Muscle layer of colon (tissue), 2 donors: ENCODE measurements at regions not wholly inside any gene's neighbourhood (a gene's known extent, or its start where the extent isn't known, plus 50 kb on each side); places are given as distances from the start of the nearest gene placed in this dataset.

Source experiments
- H3K27ac ChIP-seq: one replicate; pipeline ENCODE4 v1.7.0; 2013; ENCODE audit warnings: low read depth, mild to moderate bottlenecking, low read length, moderate library complexity
- H3K27me3 ChIP-seq, 2 donors: one replicate each; pipeline ENCODE4 v1.7.0; 2013; ENCODE audit warnings: low read length in 2 of 2, mild to moderate bottlenecking in 2 of 2; ENCODE audit not compliant: insufficient read depth in 2 of 2, control insufficient read depth in 1 of 2
- H3K36me3 ChIP-seq: one replicate; pipeline ENCODE4 v1.7.0; 2013; ENCODE audit warnings: mild to moderate bottlenecking, low read length; ENCODE audit not compliant: insufficient read depth
- H3K4me1 ChIP-seq: one replicate; pipeline ENCODE4 v1.7.0; 2013; ENCODE audit warnings: mild to moderate bottlenecking, low read length; ENCODE audit not compliant: insufficient read depth
- H3K4me3 ChIP-seq, 2 donors: one replicate each; pipeline ENCODE4 v1.7.0; 2013; ENCODE audit warnings: low read length in 2 of 2, low read depth in 1 of 2, mild to moderate bottlenecking in 1 of 2, moderate library complexity in 1 of 2
- H3K9ac ChIP-seq: one replicate; pipeline ENCODE4 v1.7.0; 2013; ENCODE audit warnings: low read length
- H3K9me3 ChIP-seq: one replicate; pipeline ENCODE4 v1.7.0; 2013; ENCODE audit warnings: mild to moderate bottlenecking, low read length
- donor health status: abdominal sarcoma.
- donor health status: Adenocarcinoma of cecum.

- Histone ChIP-seq H3K27me3 (no peaks in the 10 kb centered on the region), H3K27ac (no peak overlapping the region), H3K4me1 (no peaks in the 10 kb centered on the region), H3K4me3 (no peak overlapping the region), H3K9ac (no peak overlapping the region), H3K36me3 (no peaks in the 10 kb centered on the region), H3K9me3 (no peaks in the 10 kb centered on the region)
These were observed 398.2 kb upstream of the WWC1 start for GRCh38 chr5:167893271-167893670.

- H3K9me3 ChIP-seq: no peaks in the 10 kb centered on the region
- H3K9ac ChIP-seq: no peak overlapping the region
These were observed 396.6 kb upstream of the WWC1 start for GRCh38 chr5:167894631-167895472.

GRCh38 chr5:167895899-167896659 lies 395.4 kb upstream of the WWC1 start:
- no peak overlapping the region for H3K9ac ChIP-seq
- no peak overlapping the region for H3K27ac ChIP-seq
- H3K36me3 ChIP-seq: no peaks in the 10 kb centered on the region
- H3K4me3 ChIP-seq: no peak overlapping the region
- no peaks in the 10 kb centered on the region for H3K27me3 ChIP-seq
- H3K9me3 ChIP-seq: no peaks in the 10 kb centered on the region
- H3K4me1 ChIP-seq: no peaks in the 10 kb centered on the region

More at GRCh38 chr5:167894631-167895472, 396.6 kb upstream of the WWC1 start:
- H3K4me1 ChIP-seq: no peaks in the 10 kb centered on the region
- no peaks in the 10 kb centered on the region for H3K36me3 ChIP-seq
- no peak overlapping the region for H3K4me3 ChIP-seq
- no peaks in the 10 kb centered on the region for H3K27me3 ChIP-seq
- no peak overlapping the region for H3K27ac ChIP-seq

- H3K9ac ChIP-seq: no peak overlapping the region
- no peaks in the 10 kb centered on the region for H3K36me3 ChIP-seq
- H3K4me1 ChIP-seq: no peaks in the 10 kb centered on the region
- no peaks in the 10 kb centered on the region for H3K9me3 ChIP-seq
- no peak overlapping the region for H3K4me3 ChIP-seq
- no peak overlapping the region for H3K27ac ChIP-seq
- H3K27me3 ChIP-seq: no peaks in the 10 kb centered on the region
These were observed 394.6 kb upstream of the WWC1 start for GRCh38 chr5:167896814-167897213.

GRCh38 chr5:167897371-167897770 lies 394.1 kb upstream of the WWC1 start:
- Histone ChIP-seq H3K36me3 (no peaks in the 10 kb centered on the region), H3K27me3 (no peaks in the 10 kb centered on the region), H3K9ac (no peak overlapping the region), H3K4me1 (no peaks in the 10 kb centered on the region), H3K9me3 (no peaks in the 10 kb centered on the region), H3K4me3 (no peak overlapping the region), H3K27ac (no peak overlapping the region)

- H3K36me3 ChIP-seq: no peaks in the 10 kb centered on the region
- no peaks in the 10 kb centered on the region for H3K4me1 ChIP-seq
- H3K27me3 ChIP-seq: no peaks in the 10 kb centered on the region
- no peak overlapping the region for H3K4me3 ChIP-seq
- no peak overlapping the region for H3K9ac ChIP-seq
- no peaks in the 10 kb centered on the region for H3K9me3 ChIP-seq
- H3K27ac ChIP-seq: no peak overlapping the region
These were observed 392.9 kb upstream of the WWC1 start for GRCh38 chr5:167898361-167899042.

- no peaks in the 10 kb centered on the region for H3K27me3 ChIP-seq
- no peaks in the 10 kb centered on the region for H3K36me3 ChIP-seq
- H3K4me1 ChIP-seq: no peaks in the 10 kb centered on the region
- H3K27ac ChIP-seq: no peak overlapping the region
- H3K9me3 ChIP-seq: no peaks in the 10 kb centered on the region
- H3K9ac ChIP-seq: no peak overlapping the region
- H3K4me3 ChIP-seq: no peak overlapping the region
These were observed 391.9 kb upstream of the WWC1 start for GRCh38 chr5:167899490-167900070.

- H3K4me1 ChIP-seq: no peaks in the 10 kb centered on the region
- H3K4me3 ChIP-seq: no peak overlapping the region
- no peak overlapping the region for H3K27ac ChIP-seq
- no peaks in the 10 kb centered on the region for H3K36me3 ChIP-seq
- H3K9ac ChIP-seq: no peak overlapping the region
- no peaks in the 10 kb centered on the region for H3K9me3 ChIP-seq
- no peaks in the 10 kb centered on the region for H3K27me3 ChIP-seq
These were observed 391.0 kb upstream of the WWC1 start for GRCh38 chr5:167900340-167900935.

- Histone ChIP-seq H3K27ac (no peak overlapping the region), H3K9me3 (no peaks in the 10 kb centered on the region), H3K9ac (no peak overlapping the region), H3K4me3 (no peak overlapping the region), H3K4me1 (no peaks in the 10 kb centered on the region), H3K27me3 (no peaks in the 10 kb centered on the region), H3K36me3 (no peaks in the 10 kb centered on the region)
These were observed 389.1 kb upstream of the WWC1 start for GRCh38 chr5:167902298-167902697.

GRCh38 chr5:167903243-167903642 lies 388.2 kb upstream of the WWC1 start:
- no peak overlapping the region for H3K9ac ChIP-seq
- H3K36me3 ChIP-seq: no peaks in the 10 kb centered on the region
- no peak overlapping the region for H3K4me3 ChIP-seq
- H3K27ac ChIP-seq: no peak overlapping the region
- no peaks in the 10 kb centered on the region for H3K9me3 ChIP-seq
- no peaks in the 10 kb centered on the region for H3K4me1 ChIP-seq
- H3K27me3 ChIP-seq: no peaks in the 10 kb centered on the region

- Histone ChIP-seq H3K4me3 (no peak overlapping the region), H3K27me3 (no peaks in the 10 kb centered on the region), H3K36me3 (no peaks in the 10 kb centered on the region), H3K9me3 (no peaks in the 10 kb centered on the region), H3K27ac (no peak overlapping the region), H3K9ac (no peak overlapping the region), H3K4me1 (no peaks in the 10 kb centered on the region)
These were observed 387.8 kb upstream of the WWC1 start for GRCh38 chr5:167903659-167904058.
